ENCODE measurements at regions not wholly inside any gene's neighbourhood (a gene's known extent, or its start where the extent isn't known, plus 50 kb on each side); places are given as distances from the start of the nearest gene placed in this dataset.

DNA sequence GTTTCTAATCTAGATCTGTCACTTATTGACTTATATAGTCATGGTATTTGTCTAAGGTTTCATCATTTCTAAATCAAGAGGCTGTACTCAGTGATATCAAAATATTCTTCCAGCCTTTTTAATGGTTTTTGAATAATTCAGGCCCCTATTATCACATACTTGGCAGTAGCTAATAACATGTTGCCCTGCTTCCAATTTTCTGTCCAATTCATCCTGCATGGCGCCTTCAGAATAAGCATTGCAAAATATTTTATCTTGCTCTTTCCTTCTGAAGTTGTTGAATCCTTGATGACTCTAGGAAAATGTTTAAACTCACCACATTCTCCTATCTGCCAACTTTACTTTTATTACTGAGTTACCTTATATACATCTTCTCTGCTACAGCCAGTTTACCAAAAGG is 517.2 kb upstream of the B3GALT2 start:
- no peak for DNase-seq

DNA sequence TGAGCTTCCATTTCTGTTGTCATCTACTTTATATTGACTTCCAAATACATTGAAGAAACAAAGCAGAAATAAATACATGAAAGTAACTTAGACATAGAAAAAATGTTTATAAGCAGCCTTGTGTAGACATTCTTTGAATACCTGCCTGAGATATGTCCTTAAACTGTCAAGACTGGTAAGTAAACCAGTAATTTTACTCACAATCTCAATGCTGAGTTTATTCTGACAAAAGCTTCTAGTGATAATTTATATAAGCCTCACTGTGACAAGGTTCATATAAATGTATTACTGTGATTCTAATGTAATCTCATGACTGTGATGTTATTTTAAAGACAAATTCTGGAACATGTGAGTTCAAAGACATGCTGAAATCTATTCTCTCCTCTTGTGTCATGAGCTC is 516.7 kb upstream of the B3GALT2 start:
- no peak for DNase-seq

DNA sequence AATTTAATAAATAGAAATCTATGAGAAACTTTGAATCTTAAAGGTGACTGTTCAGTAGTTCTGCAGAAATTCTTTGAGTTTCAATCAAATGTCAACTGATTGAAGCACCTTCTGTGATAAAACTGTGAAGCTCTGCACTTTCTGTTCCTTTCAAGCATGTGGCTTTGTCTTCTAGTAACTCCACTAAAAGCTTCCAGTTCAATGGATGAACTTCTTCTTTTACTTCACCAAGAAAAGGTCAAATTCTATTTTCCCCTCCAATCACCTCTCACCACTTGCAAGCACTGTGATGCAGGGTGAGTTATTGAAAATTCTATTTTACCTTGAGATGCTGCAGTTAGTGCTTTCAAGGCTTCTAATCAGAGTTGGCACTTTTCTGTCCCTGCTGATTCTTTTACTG is 515.3 kb upstream of the B3GALT2 start:
- no peak for DNase-seq

DNA sequence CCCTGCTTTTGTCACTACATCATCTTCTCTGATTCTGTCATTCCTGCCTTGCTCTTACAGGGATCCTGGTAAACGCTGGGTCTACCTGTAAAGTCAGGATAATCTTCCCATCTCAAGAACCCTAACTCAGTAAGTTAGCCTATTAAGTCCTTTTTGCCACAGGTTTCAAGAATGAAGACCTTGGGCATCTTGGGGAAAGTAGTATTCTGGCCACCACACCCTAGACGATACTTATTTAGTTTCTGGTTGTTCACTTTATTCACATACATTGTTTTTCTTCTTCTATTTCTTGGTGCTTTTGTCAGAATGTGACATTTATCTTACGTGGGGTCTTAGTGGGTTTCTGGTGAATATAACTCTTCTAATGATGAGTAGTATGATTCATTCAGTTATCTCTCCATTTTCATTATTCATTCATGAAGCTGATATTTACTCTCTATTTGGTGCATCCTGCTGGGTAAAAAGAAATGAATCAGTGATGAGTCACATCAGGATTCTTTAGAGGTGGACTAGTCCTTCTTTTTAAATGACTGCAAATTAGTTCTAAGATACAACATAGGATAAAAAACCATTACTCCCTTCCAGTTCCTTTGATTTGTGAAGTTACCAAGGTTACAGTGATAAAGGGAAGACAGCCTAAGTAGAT is 514.4 kb upstream of the B3GALT2 start:
- peak; percentile 87 for DNase-seq

DNA sequence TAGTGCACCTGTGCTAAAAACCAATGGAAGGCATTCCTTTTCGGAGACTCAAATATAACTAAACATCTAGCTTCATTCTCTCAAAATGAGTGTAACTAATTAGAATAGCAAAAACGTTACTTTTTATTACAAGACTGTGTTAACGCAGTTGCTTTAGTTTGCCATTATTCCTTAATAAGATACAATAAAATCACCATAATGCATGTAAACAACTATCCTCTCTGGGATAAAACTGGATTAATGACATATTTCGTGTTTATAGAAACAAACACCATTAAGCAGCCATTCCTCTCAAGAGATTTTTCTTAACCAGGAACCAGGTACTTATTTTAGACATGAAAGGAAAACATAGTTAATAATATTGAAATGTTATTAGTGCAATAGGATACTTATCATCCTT is 512.8 kb upstream of the B3GALT2 start:
- no peak for DNase-seq

DNA sequence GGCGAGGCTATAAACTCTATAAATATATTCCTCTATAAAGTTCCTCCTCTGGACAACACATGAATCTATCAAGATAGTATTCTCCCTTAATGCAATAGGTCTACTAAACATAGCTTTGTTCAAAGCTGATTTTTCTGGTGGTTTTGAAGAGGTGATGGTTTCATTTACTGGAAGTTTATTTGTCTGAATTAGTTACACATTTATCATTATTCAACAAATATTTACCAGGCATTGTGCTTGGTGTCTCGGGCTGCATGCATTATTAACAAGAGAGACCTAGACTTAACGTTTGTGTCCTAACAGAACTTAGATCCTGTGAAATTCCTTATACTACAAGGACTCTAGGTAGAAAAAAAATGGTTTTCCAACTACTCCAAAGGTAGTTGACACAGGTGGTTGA is 511.4 kb upstream of the B3GALT2 start:
- no peak for DNase-seq

DNA sequence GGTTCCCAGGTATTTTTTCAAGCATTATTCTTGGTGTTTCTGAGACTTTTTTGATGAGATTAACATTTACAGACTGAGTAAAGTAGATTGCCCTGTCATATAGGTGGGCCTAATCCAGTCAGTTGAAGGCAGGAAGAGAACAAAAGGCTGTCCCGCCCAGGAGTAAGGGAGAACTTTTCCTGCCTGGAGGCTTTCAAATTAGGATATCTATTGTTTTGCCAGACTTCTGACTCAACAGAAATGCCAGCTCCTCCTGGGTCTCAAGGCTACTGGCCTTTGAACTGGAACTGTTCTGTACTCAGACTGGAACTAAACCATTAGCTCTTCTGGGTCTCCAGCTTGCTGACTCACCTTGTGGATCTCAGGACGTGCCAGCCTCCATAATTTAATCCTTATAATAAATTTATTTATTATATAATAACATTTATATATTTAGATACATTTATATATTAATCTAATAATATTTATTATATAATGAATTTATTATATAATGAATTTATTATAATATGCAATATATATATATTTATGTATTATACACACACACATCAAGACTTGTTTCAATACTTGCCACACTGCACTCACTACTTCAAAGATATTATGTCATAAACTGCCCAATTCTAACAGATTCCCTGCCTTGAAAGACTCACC is 510.8 kb upstream of the B3GALT2 start:
- no peak for DNase-seq

DNA sequence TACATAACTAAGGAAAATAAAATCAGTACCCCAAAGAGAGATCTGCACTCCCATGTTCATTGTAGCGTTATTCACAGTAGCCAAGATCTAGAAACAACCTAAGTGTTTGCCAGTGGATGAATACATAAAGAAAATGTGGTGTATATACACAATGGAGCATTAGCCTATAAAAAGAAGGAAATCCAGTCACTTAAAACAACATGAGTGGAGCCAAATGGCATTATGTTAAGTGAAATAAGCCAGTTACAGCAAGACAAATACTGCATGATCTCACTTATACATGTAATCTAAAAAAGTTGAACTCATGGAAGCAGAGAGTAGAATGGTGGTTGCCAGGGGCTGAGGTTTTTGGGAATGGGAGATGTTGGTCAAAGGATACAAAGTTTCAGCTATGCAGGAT is 508.3 kb upstream of the B3GALT2 start:
- no peak for DNase-seq

DNA sequence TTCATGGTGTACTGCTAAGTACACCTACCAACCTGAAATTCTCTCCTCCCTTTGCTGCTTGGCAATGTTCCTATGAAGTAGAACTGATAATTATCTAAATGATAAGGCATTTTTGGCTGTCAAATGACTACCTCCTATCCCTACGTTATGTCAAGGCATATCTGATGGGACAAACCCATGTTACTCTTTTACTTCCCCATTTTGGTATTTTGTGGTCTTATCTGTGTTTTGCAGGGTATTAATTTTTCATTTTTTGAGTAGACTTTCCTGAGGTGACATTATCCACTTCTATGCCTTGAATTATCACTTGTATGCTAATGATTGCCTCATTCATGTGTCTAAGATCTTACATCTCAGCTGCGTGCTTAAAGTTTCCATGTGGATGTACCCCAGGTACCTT is 499.6 kb upstream of the B3GALT2 start:
- DNase-seq, result no peak

DNA sequence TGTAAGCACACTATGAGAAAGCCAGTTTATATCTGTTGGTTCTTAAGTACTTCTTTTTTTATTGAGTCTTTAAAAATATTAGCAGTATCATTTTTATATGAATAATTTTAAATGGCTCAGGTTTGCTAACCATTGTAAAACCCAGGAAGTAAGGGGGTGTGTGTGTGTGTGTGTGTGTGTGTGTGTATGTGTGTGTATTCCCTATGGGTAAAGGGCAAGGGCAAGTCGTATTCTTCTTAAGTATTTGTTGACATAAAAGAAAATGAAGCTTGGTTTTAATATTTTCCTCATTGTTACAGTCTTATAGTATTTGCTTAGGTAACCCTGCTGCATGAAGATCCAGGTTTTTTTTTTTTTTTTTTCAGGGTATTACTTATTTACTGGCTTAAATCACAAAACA is 495.0 kb upstream of the B3GALT2 start:
- DNase-seq, result no peak

DNA sequence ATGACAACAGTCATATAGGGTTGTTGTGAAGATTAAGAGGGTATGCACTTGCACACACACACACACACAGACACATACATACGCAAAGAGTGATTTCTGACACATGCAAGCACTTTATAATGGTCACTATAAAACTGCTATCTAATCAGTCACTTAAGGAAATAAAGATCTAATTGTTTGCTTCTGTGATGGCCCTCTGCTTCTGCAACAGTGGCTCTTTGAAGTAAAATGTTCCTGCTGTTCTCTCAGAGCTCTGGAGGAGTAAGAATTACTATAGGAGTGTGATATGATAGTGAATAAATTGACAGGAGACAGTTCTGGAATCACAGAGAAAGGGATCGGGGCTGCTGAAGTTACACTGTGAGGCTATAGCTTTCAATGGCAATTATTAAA is 494.5 kb upstream of the B3GALT2 start:
- DNase-seq, result no peak

DNA sequence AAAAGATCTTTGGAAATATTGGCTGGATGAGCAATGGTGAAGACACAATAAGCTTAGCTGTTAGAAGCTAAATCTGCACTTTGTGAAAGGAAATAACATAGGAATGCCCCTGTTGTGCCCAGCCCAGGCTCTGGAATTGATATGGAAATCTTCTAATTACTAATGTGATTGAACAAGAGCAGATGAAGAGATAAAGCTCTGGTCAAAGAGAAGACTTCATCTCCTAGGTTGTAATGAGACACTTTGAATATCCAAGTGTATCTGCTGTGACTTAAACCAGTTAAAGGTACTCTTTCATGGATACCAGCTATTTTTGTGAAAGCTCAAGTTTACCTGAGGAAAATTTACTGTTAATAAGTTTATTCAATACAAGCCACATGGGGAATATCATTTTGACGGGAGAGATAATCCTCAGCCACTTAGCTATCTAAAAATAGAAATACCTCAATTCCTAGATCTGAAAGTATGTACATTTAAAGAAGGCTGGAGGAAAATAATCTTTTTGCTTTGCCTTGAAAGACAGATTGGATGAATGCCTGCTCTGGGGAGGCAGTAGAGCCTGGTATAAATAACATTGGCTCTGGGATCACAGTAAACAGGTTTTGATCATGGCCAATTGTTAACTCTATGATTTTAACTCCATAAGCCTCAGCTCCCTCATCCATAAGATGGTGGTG is 494.0 kb upstream of the B3GALT2 start:
- no peak for DNase-seq

DNA sequence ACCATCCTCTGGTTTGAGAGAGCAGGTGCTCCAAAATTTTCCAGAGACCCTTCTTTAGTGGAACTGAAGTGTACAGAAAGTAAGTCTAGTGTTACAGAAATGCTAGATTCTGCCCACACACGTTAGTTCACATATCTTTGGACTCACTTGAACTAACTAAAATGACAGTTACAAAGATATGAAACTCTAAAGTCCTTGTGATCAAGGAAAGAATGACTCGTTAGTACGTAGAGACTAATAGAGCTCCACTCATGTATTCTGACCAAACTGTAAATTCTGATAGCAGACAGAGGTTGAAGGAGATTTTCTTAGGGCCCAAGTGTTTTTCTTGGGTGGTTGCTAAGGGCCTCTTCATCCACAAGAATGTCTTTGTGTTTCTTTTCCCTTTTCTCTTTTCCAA is 491.5 kb upstream of the B3GALT2 start:
- DNase-seq, result no peak

DNA sequence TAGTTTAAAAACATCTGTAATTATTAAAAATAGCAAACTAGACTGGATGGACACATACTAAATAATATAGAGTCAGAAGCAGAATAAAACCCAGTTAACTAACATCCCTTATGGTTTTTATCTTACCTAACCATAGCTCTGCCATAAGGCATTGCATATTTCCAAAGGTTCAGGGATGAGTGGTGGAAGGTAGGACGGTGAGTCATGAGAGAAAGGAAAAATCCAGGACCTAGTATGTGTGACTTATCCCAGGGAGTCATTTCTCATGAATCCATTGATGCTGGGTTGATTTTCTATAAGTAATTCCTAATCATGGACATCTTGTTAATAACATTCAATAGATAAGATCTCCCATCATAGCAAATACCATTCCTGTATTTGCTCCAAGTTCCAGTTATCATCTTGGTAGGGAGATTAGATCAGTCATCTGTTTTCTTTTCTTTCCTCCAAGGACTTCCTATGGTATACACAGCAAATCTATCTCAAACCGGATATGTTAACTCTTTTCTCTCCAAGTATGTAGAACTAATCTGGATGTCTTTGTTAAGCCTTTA is 490.7 kb upstream of the B3GALT2 start:
- peak; percentile 35 for DNase-seq

DNA sequence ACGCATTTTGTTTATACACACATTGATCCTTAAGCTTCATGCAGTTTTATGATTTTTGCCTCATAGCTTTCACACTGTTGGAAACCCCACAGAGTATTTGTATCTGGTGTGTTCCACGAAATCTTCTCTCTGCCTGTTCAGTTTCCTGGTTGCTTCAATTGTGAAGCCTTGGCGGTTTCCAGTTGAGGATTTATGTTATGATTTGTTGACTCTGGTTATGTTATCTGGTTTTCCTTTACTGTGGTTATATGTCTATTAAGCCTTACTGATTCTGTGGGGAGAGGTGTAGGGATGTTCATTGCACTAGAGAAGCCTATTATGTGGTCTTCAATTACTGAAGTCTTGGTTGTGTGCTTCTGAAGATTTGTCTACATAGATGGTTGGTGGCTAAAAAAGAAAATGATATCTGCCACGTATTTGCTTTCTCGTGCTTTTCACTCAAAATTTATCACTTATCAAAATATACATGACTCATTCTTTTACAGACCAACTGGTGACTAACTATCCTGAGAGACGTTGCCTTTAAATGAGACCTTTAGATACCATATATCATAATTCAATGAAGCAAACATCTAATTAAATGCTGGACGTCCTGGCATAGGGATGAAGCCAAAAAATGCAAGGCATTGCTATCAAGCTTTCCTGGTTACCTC is 488.0 kb upstream of the B3GALT2 start:
- DNase-seq, result peak; percentile 49

DNA sequence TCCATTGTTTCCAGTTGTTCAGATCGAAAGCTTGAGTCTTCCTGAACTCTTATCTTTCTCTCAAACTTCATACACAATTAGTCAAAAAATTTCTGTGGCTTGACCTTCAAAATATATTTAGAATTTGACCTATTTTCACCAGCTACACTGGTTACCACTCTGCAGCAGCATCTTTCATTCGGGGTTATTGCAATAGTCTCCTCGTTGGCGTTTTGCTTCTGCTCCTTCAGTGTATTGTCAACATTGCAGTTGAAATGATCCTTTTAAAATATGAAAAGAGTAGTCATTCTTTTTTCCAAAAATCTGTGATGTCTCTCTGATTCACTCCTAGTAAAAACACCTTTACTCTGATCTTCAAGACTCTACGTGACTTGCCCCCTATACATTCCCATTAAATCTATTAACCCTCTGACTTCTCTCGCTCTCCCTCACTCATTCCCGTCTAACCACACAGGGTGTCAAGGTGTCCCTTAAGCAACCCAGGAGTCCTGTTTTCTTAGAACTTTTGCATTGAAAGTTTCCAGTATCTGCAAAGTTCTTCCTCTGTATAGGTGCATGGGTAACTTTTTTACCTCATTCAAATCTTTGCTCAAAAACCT is 480.2 kb upstream of the B3GALT2 start:
- DNase-seq, result no peak

DNA sequence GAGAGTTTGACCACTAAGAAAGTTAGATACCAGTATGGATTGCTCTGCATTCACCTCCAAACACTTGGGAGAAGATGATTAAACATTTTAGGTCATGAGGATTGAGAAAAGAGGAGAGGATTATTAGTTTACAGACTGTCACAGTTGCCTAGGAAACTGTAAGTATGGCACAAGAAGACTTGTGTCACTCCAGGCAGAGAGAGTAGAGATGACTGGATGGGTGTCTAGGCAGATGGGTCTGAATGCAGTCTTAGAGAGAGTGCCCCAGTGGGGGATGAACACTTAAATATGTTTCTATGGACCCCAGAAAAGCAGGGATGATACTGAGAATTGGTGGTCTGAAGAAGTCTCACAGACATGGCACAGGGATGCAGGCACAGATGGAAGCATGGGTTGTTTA is 477.6 kb upstream of the B3GALT2 start:
- DNase-seq, result no peak

DNA sequence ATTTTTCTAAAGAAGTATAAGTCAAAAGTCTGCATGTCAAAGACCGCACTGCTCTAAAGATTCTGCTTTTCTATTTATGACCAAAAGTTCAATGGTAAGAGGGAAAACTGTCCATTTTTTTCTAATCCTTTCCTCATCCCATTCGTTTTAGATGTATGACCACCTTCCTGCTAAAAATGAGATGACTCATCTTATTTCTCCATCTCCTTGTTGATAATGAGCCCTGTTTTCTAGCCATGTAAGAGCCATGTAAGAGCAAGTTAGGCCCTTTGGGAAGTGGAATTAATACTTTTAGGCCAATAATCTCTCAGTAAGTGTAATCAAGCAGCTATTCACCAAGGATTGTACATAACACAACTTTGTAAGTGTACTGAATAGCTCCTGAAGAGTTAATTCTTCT is 475.6 kb upstream of the B3GALT2 start:
- no peak for DNase-seq

DNA sequence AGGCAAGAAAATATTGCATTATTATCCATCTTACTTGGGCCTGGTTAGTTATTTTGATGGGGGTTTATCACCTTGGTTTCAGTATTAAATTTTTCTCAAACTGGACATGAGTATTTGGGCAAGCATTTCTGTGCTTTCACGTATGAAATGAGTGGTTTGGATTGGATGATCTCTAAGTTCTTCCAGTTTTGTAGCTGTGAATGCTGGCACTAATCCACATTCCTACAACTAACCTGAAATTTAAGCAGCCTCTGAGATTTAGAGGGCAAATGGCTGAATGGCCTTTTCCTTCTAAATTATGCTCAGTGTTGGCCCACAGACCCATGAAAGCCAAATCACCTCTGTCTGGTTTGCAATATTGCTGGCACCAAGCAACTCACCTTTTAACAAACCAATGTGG is 475.0 kb upstream of the B3GALT2 start:
- no peak for DNase-seq

DNA sequence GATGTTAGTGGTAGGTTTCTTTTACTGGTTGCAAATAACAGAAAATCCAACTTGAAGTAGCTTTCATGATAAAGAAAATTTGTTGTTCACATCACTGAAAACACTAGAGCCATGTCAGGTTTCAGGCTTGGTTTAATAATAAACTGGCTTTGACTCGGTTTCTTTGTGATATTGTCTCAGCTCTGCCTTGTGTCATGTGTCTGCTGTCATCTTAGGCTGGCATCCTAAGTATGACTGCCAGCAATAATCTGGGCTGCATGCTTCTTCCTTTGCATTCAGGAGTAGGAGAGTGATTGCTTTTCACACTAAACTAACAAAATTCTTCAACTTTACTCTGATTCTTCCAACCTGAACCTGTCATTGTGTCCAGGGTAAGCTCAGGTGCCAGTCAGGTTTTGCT is 474.0 kb upstream of the B3GALT2 start:
- no peak for DNase-seq

DNA sequence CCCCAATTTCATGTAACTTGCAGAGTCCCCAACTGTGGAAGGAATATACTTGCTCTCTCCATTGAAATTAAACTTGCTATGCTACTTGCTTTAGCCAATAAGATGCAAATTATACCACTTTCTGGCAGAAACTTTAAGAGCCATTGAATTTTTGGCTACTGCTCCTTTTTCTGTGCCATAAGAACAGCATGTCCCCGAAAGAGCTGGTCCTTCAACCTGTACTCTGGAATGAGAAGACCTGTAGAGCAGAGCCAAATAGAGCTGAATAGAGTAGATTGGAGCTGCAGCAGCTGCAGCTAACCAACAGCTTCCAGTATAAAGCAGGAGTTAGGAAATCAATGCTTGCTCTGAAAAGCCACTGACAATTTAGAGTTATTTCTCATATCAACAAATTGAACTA is 472.3 kb upstream of the B3GALT2 start:
- no peak for DNase-seq

DNA sequence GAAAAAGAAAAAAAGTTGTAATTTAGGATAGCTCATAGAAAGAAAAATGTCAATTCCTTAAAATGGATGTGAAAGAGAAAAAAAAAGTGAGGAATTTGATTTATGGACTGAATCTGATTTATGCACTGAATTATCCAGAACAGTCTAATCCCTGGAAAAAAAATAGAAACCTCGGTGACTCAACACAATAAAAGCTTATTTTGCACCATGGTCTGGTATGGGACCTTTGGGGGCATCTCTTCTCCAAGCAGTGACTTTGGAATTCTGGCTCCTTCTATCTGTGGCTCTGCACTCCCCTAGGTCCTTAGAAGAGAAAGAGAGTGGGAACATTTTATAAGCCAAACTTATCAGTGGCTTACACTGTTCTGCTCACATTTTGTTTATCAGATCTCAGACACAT is 471.7 kb upstream of the B3GALT2 start:
- peak; percentile 54 for DNase-seq

DNA sequence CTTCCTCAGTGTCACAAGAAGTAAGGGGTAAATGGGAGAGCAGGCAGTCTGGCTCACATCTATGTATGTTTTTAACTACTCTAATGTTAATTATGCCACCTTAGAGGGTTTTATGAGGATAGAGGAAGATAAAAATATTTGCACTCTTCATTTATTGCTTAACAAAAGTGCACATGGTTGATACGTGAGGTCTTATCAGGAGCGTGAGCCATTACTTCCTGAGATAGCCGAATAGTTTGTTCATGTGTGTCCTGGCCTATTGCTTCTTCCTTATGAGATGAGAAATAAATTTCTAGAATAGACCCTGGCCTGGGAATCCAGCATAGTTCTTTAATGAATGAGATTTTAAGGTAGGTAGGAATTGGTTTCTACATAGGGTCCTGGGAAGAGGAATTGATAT is 471.1 kb upstream of the B3GALT2 start:
- DNase-seq, result no peak

Data from fibroblast of skin of back (primary cell).